ENCODE measurements at regions not wholly inside any gene's neighbourhood (a gene's known extent, or its start where the extent isn't known, plus 50 kb on each side); places are given as distances from the start of the nearest gene placed in this dataset.

DNA sequence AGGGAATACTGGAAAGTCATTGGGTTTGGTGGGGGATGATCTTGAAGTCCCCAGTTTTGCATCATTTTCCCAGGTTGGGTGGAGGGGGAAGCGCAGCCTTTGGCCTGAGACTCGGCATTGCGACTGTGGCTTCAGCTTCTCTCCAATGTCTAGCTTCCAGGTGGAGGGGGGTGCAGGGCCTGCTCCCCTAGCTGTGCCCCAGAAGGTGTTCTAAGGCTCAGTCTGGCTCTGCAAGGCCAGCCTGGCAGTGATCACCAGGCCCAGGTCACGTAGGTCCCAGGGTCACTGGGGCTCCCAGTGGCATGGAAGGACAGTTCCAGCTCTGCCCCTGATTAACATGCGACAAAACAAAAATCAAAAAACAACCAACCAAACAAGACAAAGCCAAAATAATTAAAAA is 56.9 kb upstream of the HAAO start:
- DNase-seq: no peak

DNA sequence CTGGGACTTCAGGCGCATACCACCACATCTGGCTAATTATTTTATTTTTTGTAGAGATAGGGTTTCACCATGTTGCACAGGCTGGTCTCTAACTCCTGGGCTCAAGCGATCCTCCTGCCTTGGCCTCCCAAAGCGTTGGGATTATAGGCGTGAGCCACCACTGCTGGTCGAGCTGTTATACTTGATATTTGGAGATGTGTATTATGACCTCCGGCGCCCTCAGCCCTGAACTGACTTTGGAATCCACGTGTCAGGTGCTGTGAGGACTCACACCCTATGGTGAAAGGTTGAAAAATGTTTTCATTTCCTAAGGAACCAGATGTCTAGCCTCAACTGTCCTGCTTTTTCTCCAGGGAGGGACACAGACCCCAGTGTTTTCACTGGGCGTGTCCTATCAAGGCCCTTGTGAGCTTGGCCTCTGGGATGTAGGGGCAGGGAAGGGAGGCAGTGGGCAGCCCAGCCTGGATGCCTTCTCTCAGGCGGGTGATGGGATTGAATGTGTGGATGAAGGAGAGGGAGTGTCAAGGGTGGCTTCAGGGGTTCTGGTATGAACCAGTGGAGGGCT is 56.4 kb upstream of the HAAO start:
- no peak for DNase-seq

DNA sequence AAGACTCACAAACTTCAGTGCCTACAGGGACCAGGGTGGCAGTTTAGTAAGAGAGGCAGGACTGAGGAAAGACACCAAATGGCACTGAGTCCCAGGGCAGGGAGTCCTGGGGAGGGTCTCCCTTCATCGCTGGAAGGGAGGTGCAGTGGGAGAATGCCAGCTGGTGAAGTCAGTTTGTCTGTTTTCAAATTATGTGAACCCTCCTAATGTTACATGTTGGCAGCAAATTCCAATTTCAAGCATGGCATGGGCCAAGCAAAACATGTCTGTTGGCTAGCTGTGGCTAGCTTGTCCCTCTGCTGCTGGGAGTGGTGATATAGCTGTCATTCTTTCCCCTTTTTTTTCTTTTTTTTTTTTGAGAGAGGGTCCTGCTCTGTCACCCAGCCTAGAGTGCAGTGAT is 55.9 kb upstream of the HAAO start:
- peak; percentile 4 to 24 for DNase-seq

DNA sequence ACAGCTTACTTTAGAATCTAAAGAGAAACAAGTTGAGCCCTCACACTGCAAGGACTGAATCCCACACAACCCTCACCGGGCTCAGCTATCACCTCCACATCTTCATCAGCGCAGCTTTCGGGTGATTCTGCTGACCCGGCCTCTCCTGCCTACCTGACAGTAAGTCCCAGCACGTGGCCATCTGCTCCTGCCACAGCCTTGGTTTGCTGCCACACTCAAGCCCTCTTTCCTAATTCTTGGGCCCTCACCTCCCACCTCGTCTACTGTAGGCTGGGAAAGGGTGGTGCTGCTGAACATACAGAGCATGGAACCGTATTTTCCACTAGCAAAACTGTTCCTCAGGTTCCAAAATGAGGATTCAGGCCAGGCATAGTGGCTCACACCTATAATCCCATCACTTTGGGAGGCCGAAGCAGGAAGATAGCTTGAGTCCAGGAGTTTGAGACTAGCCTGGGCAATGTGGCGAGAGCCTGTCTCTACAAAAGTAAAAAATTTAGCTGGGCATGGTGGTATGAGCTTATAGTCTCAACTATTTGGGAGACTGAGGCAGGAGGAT is 55.3 kb upstream of the HAAO start:
- DNase-seq: no peak

DNA sequence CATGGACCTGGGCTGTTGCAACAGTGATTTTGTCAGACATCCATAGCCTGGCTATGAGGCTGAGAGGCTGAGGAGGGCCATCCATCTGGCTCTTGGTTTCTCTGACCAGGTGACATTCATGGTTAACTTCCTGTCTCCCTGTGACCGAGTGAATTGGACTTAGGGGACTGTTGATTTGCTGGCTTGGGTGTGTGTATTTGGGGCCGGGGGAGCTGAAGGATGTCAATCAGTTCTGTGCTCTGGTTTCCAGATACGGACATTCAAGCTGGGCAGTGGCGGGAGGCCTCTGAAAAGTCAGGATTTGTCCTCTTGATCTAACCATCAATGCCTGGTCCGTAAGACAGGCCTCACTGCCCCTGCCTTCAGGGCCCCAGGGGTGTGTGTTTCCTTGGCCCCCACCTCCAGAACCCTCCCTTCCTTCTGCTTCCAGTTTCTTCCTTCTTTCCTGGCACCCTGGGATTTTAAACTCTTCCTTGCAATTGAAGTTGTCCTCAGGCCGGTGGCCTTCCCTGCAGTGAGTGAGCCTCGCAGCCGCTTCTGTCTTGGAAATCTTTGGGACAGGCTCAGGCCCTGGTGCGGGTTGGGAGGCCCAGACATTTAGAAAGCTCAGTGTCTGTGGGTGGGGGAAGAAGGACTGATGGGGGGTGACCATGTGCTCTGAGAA is 54.7 kb upstream of the HAAO start:
- DNase-seq: no peak

- no peak for DNase-seq
Measured at GRCh38 chr2:42846026-42846425, 53.6 kb upstream of the HAAO start.

- peak in 1 of 2 experiments; percentile 22 for DNase-seq
Measured at GRCh38 chr2:42844901-42845821, 52.8 kb upstream of the HAAO start.

- no peak for DNase-seq
Measured at GRCh38 chr2:42844366-42844765, 52.0 kb upstream of the HAAO start.

- no peak for DNase-seq
Measured at GRCh38 chr2:42843611-42844010, 51.2 kb upstream of the HAAO start.

GRCh38 chr2:42843131-42843530 is 50.7 kb upstream of the HAAO start:
- no peak for DNase-seq

GRCh38 chr2:42842466-42842865 is 50.1 kb upstream of the HAAO start:
- DNase-seq: no peak
